Colonic mucosa (tissue), 4 donors: ENCODE measurements at regions not wholly inside any gene's neighbourhood (a gene's known extent, or its start where the extent isn't known, plus 50 kb on each side); places are given as distances from the start of the nearest gene placed in this dataset.

Experiments
- DNase-seq: peaks from one replicate; pipeline ENCODE4 v3.0.0-alpha.2; 2020
- H3K27ac ChIP-seq: fragments of 200-600 bp; one replicate; pipeline ENCODE4 v1.8.0; 2021
- H3K27me3 ChIP-seq: fragments of 200-600 bp; one replicate; pipeline ENCODE4 v1.8.0; 2021
- H3K36me3 ChIP-seq: fragments of 200-600 bp; one replicate; pipeline ENCODE4 v1.8.0; 2021
- H3K4me1 ChIP-seq: fragments of 200-600 bp; one replicate; pipeline ENCODE4 v1.8.0; 2021; ENCODE audit warnings: mild to moderate bottlenecking
- H3K4me3 ChIP-seq: fragments of 200-600 bp; one replicate; pipeline ENCODE4 v1.8.0; 2021
- H3K9ac ChIP-seq, 2 donors: one replicate each; pipeline ENCODE4 v1.7.0; 2013; ENCODE audit warnings: control low read depth in 2 of 2, low read depth in 2 of 2, low read length in 2 of 2
- H3K9me3 ChIP-seq: fragments of 200-600 bp; one replicate; pipeline ENCODE4 v1.8.0; 2021
- CTCF ChIP-seq: fragments of 200-600 bp; IDR thresholded peaks from one replicate; pipeline ENCODE4 v1.8.0; 2022; ENCODE audit warnings: antibody characterized with exemption, mild to moderate bottlenecking
- intact Hi-C: fragments of 100-400 bp; cut with DNase I; formaldehyde crosslinking; loops from one replicate; pipeline ENCODE4 v1.14.1; 2022
- donor health status: healthy.
- donor health status: DM: no; HTN: no; CAD: no.
- donor health status: DM: no; HTN: no; CAD: no.

GRCh38 chr11:70568035-70568813 is 169.9 kb downstream of the CTTN start:
- Histone ChIP-seq H3K27me3 (no peaks in the 10 kb centered on the region), H3K4me3 (peak overlapping the region; percentile 20), H3K9ac (peak overlapping the region; percentile 36 to 73), H3K4me1 (peaks cover 7% of the 10 kb centered on the region), H3K9me3 (no peaks in the 10 kb centered on the region), H3K27ac (peak overlapping the region; percentile 69), H3K36me3 (no peaks in the 10 kb centered on the region)
- peak; percentile 78 for DNase-seq
- TF ChIP-seq CTCF, result no peak
- intact Hi-C loops, result no loop called here

- intact Hi-C loops, result no loop called here
- H3K4me1 ChIP-seq, result peaks cover 7% of the 10 kb centered on the region
- no peak overlapping the region for H3K4me3 ChIP-seq
Measured at GRCh38 chr11:70568814-70569617, 170.7 kb downstream of the CTTN start.

GRCh38 chr11:70569618-70569890 is 171.2 kb downstream of the CTTN start:
- Histone ChIP-seq H3K9ac (no peak overlapping the region), H3K4me1 (peaks cover 7% of the 10 kb centered on the region), H3K36me3 (no peaks in the 10 kb centered on the region), H3K9me3 (no peaks in the 10 kb centered on the region), H3K27me3 (no peaks in the 10 kb centered on the region), H3K27ac (no peak overlapping the region), H3K4me3 (no peak overlapping the region)
- intact Hi-C loops, result no loop called here
- TF ChIP-seq CTCF, result no peak
- DNase-seq, result no peak

More at GRCh38 chr11:70568814-70569617, 170.7 kb downstream of the CTTN start:
- Histone ChIP-seq H3K36me3 (no peaks in the 10 kb centered on the region), H3K27me3 (no peaks in the 10 kb centered on the region), H3K9me3 (no peaks in the 10 kb centered on the region), H3K9ac (peak overlapping the region in 1 of 2 donors; percentile 34), H3K27ac (peak overlapping the region; percentile 69)
- no peak for TF ChIP-seq CTCF
- DNase-seq, result no peak

- no peak for DNase-seq
Measured at GRCh38 chr11:70569996-70570692, 171.8 kb downstream of the CTTN start.

More at GRCh38 chr11:70569996-70570692, 171.8 kb downstream of the CTTN start:
- H3K4me1 ChIP-seq, result peaks cover 7% of the 10 kb centered on the region
- no peak overlapping the region for H3K9ac ChIP-seq
- no peaks in the 10 kb centered on the region for H3K27me3 ChIP-seq
- H3K4me3 ChIP-seq, result no peak overlapping the region
- intact Hi-C loops, result no loop called here
- no peaks in the 10 kb centered on the region for H3K9me3 ChIP-seq
- no peak for TF ChIP-seq CTCF
- no peak overlapping the region for H3K27ac ChIP-seq
- H3K36me3 ChIP-seq, result no peaks in the 10 kb centered on the region
